ENCODE measurements at regions not wholly inside any gene's neighbourhood (a gene's known extent, or its start where the extent isn't known, plus 50 kb on each side); places are given as distances from the start of the nearest gene placed in this dataset.

- TF ChIP-seq EP300 (IDR thresholded peaks at IDR 0.05; ENCODE audit: low read depth), result no peak
- TF ChIP-seq POLR2AphosphoS5 (IDR thresholded peaks at IDR 0.05), result no peak
- TF ChIP-seq CTCF (IDR thresholded peaks at IDR 0.05), result no peak
- no peak for TF ChIP-seq POLR2A (IDR thresholded peaks at IDR 0.05)
Measured at GRCh38 chr6:4486568-4487315, 289.5 kb upstream of the CDYL start.

Measured in transverse colon (tissue), 4 donors.